GM23248 (cell line): ENCODE measurements at regions not wholly inside any gene's neighbourhood (a gene's known extent, or its start where the extent isn't known, plus 50 kb on each side); places are given as distances from the start of the nearest gene placed in this dataset.

Experiments used
- DNase-seq: peaks from one replicate; pipeline ENCODE4 v3.0.0-alpha.2; 2015
- H2AFZ ChIP-seq: fragments of 200-600 bp; sonication (generic); 2 replicates; pipeline ENCODE4 v1.6.1; 2016; ENCODE audit warnings: antibody characterized with exemption
- H3F3A ChIP-seq: fragments of 200-600 bp; sonication (generic); 2 replicates; pipeline ENCODE4 v1.6.1; 2016; ENCODE audit warnings: mild to moderate bottlenecking, antibody characterized with exemption, mixed run types; ENCODE audit not compliant: insufficient read depth
- H3K27ac ChIP-seq: fragments of 200-600 bp; sonication (generic); 2 replicates; pipeline ENCODE4 v1.5.1; 2016; ENCODE audit warnings: mild to moderate bottlenecking
- H3K27me3 ChIP-seq: fragments of 200-600 bp; sonication (generic); replicated peaks from 2 replicates; pipeline ENCODE4 v1.6.1; 2016; ENCODE audit warnings: mild to moderate bottlenecking; ENCODE audit not compliant: insufficient read depth
- H3K36me3 ChIP-seq: fragments of 200-600 bp; sonication (generic); 2 replicates; pipeline ENCODE4 v1.6.1; 2016; ENCODE audit warnings: low read depth, mild to moderate bottlenecking
- H3K4me1 ChIP-seq: fragments of 200-600 bp; sonication (generic); 2 replicates; pipeline ENCODE4 v1.6.1; 2016; ENCODE audit warnings: mild to moderate bottlenecking; ENCODE audit not compliant: insufficient read depth
- H3K4me2 ChIP-seq: fragments of 200-600 bp; sonication (generic); one replicate; pipeline ENCODE4 v1.6.1; 2016; ENCODE audit warnings: mild to moderate bottlenecking; ENCODE audit not compliant: unreplicated experiment
- H3K4me3 ChIP-seq: fragments of 200-600 bp; sonication (generic); 2 replicates; pipeline ENCODE4 v1.5.1; 2016; ENCODE audit warnings: mild to moderate bottlenecking
- H3K79me2 ChIP-seq: fragments of 200-600 bp; sonication (generic); 2 replicates; pipeline ENCODE4 v1.6.1; 2016; ENCODE audit warnings: mild to moderate bottlenecking; ENCODE audit not compliant: insufficient read depth
- H3K9ac ChIP-seq: fragments of 200-600 bp; sonication (generic); 2 replicates; pipeline ENCODE4 v1.6.1; 2016; ENCODE audit warnings: mild to moderate bottlenecking
- H3K9me2 ChIP-seq: fragments of 200-600 bp; sonication (generic); 2 replicates; pipeline ENCODE4 v1.6.1; 2016; ENCODE audit warnings: mixed run types, mild to moderate bottlenecking, moderate library complexity; ENCODE audit not compliant: insufficient read depth
- H3K9me3 ChIP-seq: fragments of 200-600 bp; sonication (generic); one replicate; pipeline ENCODE4 v1.6.1; 2017; ENCODE audit warnings: low read depth
- H4K20me1 ChIP-seq: fragments of 200-600 bp; sonication (generic); 2 replicates; pipeline ENCODE4 v1.6.0; 2016; ENCODE audit not compliant: insufficient read depth
- EZH2 ChIP-seq: fragments of 200-600 bp; sonication (generic); IDR thresholded peaks from 2 replicates; pipeline ENCODE4 v1.6.1; 2018; ENCODE audit warnings: antibody characterized with exemption, mild to moderate bottlenecking; ENCODE audit not compliant: insufficient read depth, poor library complexity, severe bottlenecking
- EZH2phosphoT487 ChIP-seq: fragments of 200-600 bp; sonication (generic); IDR thresholded peaks from 2 replicates; pipeline ENCODE4 v1.6.1; 2018; ENCODE audit warnings: antibody characterized with exemption, moderate library complexity, mild to moderate bottlenecking, low read depth; ENCODE audit not compliant: insufficient read depth
- WGBS, 2 experiments: methylation state at CpG; one replicate each; pipeline ENCODE4 v1.1.6; 2015 to 2017; ENCODE audit warnings: low lambda C conversion rate in 2 of 2, low coverage in 1 of 2; ENCODE audit errors: missing lambda C conversion rate in 2 of 2; 5-methylcytosine and 5-hydroxymethylcytosine counted together
- in situ Hi-C: fragments of 300-500 bp; cut with MboI; formaldehyde crosslinking; loops from 2 replicates; pipeline ENCODE4 v1.15.0; 2020

- no peaks in the 10 kb centered on the region; the same call in 1 of the 2 replicates for H4K20me1 ChIP-seq
Measured at GRCh38 chr3:22485954-22486353, 717.2 kb upstream of the UBE2E2 start.

GRCh38 chr3:22490747-22491146 lies 712.4 kb upstream of the UBE2E2 start:
- H3K79me2 ChIP-seq = no peaks in the 10 kb centered on the region
- no peaks in the 10 kb centered on the region for H3F3A ChIP-seq
- no peaks in the 10 kb centered on the region for H4K20me1 ChIP-seq
- no peak overlapping the region for H2AFZ ChIP-seq
- no peak overlapping the region for H3K4me3 ChIP-seq
- DNase-seq = no peak
- no peak overlapping the region for H3K27ac ChIP-seq
- WGBS, 2 experiments = 43 to 69% methylated on average over 1 of the region's 1 CpG
- no peaks in the 10 kb centered on the region for H3K4me1 ChIP-seq
- no peaks in the 10 kb centered on the region for H3K9me2 ChIP-seq
- no peaks in the 10 kb centered on the region for H3K27me3 ChIP-seq
- H3K9ac ChIP-seq = no peak overlapping the region
- no peaks in the 10 kb centered on the region for H3K9me3 ChIP-seq
- in situ Hi-C loops = no loop called here
- no peak for TF ChIP-seq EZH2phosphoT487
- no peak for TF ChIP-seq EZH2
- H3K4me2 ChIP-seq = no peak overlapping the region
- H3K36me3 ChIP-seq = no peaks in the 10 kb centered on the region

More at GRCh38 chr3:22485954-22486353, 717.2 kb upstream of the UBE2E2 start:
- no peak overlapping the region for H3K4me2 ChIP-seq
- H3K9me3 ChIP-seq = no peaks in the 10 kb centered on the region
- no peaks in the 10 kb centered on the region for H3K27me3 ChIP-seq
- H3K9me2 ChIP-seq = no peaks in the 10 kb centered on the region
- H3K9ac ChIP-seq = no peak overlapping the region
- H3K4me1 ChIP-seq = no peaks in the 10 kb centered on the region
- no peak for DNase-seq
- 57 to 72% methylated on average over 3 of the region's 3 CpGs for WGBS, 2 experiments
- H2AFZ ChIP-seq = no peak overlapping the region
- H3K79me2 ChIP-seq = no peaks in the 10 kb centered on the region
- H3K4me3 ChIP-seq = no peak overlapping the region
- no peaks in the 10 kb centered on the region for H3K36me3 ChIP-seq
- no peaks in the 10 kb centered on the region for H3F3A ChIP-seq
- in situ Hi-C loops = no loop called here
- TF ChIP-seq EZH2 (no peak), EZH2phosphoT487 (no peak)
- H3K27ac ChIP-seq = no peak overlapping the region

GRCh38 chr3:22491344-22491743 lies 711.8 kb upstream of the UBE2E2 start:
- Histone ChIP-seq H3K27ac (no peak overlapping the region), H3K27me3 (no peaks in the 10 kb centered on the region), H3K9me2 (no peaks in the 10 kb centered on the region), H3K9me3 (no peaks in the 10 kb centered on the region), H2AFZ (no peak overlapping the region), H3K9ac (no peak overlapping the region), H3K4me3 (no peak overlapping the region), H4K20me1 (no peaks in the 10 kb centered on the region), H3K4me2 (no peak overlapping the region), H3K79me2 (no peaks in the 10 kb centered on the region), H3K4me1 (no peaks in the 10 kb centered on the region), H3K36me3 (no peaks in the 10 kb centered on the region), H3F3A (no peaks in the 10 kb centered on the region)
- no peak for TF ChIP-seq EZH2
- TF ChIP-seq EZH2phosphoT487 = no peak
- WGBS, 2 experiments = 3 to 4% methylated on average over 1 of the region's 1 CpG
- DNase-seq = no peak
- in situ Hi-C loops = no loop called here

GRCh38 chr3:22492342-22492741 lies 710.8 kb upstream of the UBE2E2 start:
- Histone ChIP-seq H3K9me3 (no peaks in the 10 kb centered on the region), H3K4me1 (no peaks in the 10 kb centered on the region), H3K9ac (no peak overlapping the region), H3K9me2 (no peaks in the 10 kb centered on the region), H3F3A (no peaks in the 10 kb centered on the region), H2AFZ (no peak overlapping the region), H3K4me3 (no peak overlapping the region), H3K4me2 (no peak overlapping the region), H3K36me3 (no peaks in the 10 kb centered on the region), H3K27me3 (no peaks in the 10 kb centered on the region), H4K20me1 (no peaks in the 10 kb centered on the region), H3K79me2 (no peaks in the 10 kb centered on the region), H3K27ac (no peak overlapping the region)
- TF ChIP-seq EZH2phosphoT487 (no peak), EZH2 (no peak)
- WGBS, 2 experiments = 73 to 79% methylated on average over 2 of the region's 2 CpGs
- DNase-seq = no peak
- in situ Hi-C loops = no loop called here

GRCh38 chr3:22495241-22495640 lies 707.9 kb upstream of the UBE2E2 start:
- Histone ChIP-seq H3F3A (no peaks in the 10 kb centered on the region), H3K9me2 (no peaks in the 10 kb centered on the region), H3K4me1 (no peaks in the 10 kb centered on the region), H3K4me3 (no peak overlapping the region), H3K36me3 (no peaks in the 10 kb centered on the region), H3K4me2 (no peak overlapping the region), H3K9me3 (no peaks in the 10 kb centered on the region), H3K9ac (no peak overlapping the region), H3K27ac (no peak overlapping the region), H3K27me3 (no peaks in the 10 kb centered on the region), H2AFZ (no peak overlapping the region), H3K79me2 (no peaks in the 10 kb centered on the region), H4K20me1 (no peaks in the 10 kb centered on the region)
- TF ChIP-seq EZH2 (no peak), EZH2phosphoT487 (no peak)
- no peak for DNase-seq
- 45 to 46% methylated on average over 2 of the region's 2 CpGs for WGBS, 2 experiments
- in situ Hi-C loops = no loop called here
